GM12873 (cell line): ENCODE measurements at regions not wholly inside any gene's neighbourhood (a gene's known extent, or its start where the extent isn't known, plus 50 kb on each side); places are given as distances from the start of the nearest gene placed in this dataset.

Source experiments
- CTCF ChIP-seq: IDR thresholded peaks from 2 replicates; pipeline ENCODE4 v1.5.1; 2012; ENCODE audit warnings: low read depth, mild to moderate bottlenecking, moderate library complexity, low read length, control low read depth; ENCODE audit not compliant: insufficient read depth; ENCODE audit errors: missing control alignments

- TF ChIP-seq CTCF = no peak
These were observed 526.2 kb upstream of the TNP1 start for GRCh38 chr2:217386041-217386440.

- TF ChIP-seq CTCF = no peak
These were observed 523.8 kb upstream of the TNP1 start for GRCh38 chr2:217383620-217384019.

- no peak for TF ChIP-seq CTCF
These were observed 522.9 kb upstream of the TNP1 start for GRCh38 chr2:217382794-217383193.

GRCh38 chr2:217379807-217380206 lies 519.9 kb upstream of the TNP1 start:
- no peak for TF ChIP-seq CTCF

GRCh38 chr2:217372794-217373193 lies 512.9 kb upstream of the TNP1 start:
- no peak for TF ChIP-seq CTCF

GRCh38 chr2:217371781-217372213 lies 511.9 kb upstream of the TNP1 start:
- no peak for TF ChIP-seq CTCF

GRCh38 chr2:217370391-217370790 lies 510.5 kb upstream of the TNP1 start:
- no peak for TF ChIP-seq CTCF

- no peak for TF ChIP-seq CTCF
These were observed 507.6 kb upstream of the TNP1 start for GRCh38 chr2:217367464-217367863.
